ENCODE measurements at regions not wholly inside any gene's neighbourhood (a gene's known extent, or its start where the extent isn't known, plus 50 kb on each side); places are given as distances from the start of the nearest gene placed in this dataset.
"Not testable (repeated sequence)": the region's sequence is repeated elsewhere in the genome, so short reads cannot be mapped to it uniquely, and the experiment has no call there.

- TF ChIP-seq, protein P1, sequence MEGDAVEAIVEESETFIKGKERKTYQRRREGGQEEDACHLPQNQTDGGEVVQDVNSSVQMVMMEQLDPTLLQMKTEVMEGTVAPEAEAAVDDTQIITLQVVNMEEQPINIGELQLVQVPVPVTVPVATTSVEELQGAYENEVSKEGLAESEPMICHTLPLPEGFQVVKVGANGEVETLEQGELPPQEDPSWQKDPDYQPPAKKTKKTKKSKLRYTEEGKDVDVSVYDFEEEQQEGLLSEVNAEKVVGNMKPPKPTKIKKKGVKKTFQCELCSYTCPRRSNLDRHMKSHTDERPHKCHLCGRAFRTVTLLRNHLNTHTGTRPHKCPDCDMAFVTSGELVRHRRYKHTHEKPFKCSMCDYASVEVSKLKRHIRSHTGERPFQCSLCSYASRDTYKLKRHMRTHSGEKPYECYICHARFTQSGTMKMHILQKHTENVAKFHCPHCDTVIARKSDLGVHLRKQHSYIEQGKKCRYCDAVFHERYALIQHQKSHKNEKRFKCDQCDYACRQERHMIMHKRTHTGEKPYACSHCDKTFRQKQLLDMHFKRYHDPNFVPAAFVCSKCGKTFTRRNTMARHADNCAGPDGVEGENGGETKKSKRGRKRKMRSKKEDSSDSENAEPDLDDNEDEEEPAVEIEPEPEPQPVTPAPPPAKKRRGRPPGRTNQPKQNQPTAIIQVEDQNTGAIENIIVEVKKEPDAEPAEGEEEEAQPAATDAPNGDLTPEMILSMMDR (IDR thresholded peaks at IDR 0.05): not testable (repeated sequence)
- not testable (repeated sequence) for TF ChIP-seq POLR2A, POLR2AphosphoS5 (IDR thresholded peaks at IDR 0.05)
Measured at GRCh38 chr4:131747203-131747602, 1401.9 kb upstream of the PCDH10 start.
